ELR (cell line): ENCODE measurements at regions not wholly inside any gene's neighbourhood (a gene's known extent, or its start where the extent isn't known, plus 50 kb on each side); places are given as distances from the start of the nearest gene placed in this dataset.
"Not testable (repeated sequence)": the region's sequence is repeated elsewhere in the genome, so short reads cannot be mapped to it uniquely, and the experiment has no call there.

Experiments used
- DNase-seq: peaks from one replicate; pipeline ENCODE4 v3.0.0-alpha.2; 2015; ENCODE audit warnings: low read depth

- DNase-seq: no peak
Observed at GRCh38 chr6:53446151-53446550, 97.4 kb upstream of the ELOVL5 start.

DNA sequence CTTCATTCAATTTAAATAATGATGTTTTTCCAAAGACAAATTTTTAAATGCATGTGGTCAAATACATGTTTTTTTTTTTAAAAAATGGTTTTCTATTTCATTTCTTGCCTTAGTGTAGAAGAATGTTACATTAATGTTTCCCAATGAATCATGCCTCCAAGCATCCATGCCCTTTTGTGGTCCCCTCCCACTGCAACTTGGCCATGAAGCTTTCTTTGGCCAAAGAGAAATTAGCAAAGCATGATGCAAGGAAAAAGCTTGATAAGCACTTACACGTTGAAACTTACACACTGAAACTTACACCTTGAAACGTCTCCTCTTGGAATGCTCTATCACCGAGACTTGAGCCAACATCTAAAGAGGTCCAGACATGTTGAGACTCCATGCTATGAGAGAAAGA, 93.0 kb upstream of the ELOVL5 start:
- DNase-seq: peak; percentile 3

DNA sequence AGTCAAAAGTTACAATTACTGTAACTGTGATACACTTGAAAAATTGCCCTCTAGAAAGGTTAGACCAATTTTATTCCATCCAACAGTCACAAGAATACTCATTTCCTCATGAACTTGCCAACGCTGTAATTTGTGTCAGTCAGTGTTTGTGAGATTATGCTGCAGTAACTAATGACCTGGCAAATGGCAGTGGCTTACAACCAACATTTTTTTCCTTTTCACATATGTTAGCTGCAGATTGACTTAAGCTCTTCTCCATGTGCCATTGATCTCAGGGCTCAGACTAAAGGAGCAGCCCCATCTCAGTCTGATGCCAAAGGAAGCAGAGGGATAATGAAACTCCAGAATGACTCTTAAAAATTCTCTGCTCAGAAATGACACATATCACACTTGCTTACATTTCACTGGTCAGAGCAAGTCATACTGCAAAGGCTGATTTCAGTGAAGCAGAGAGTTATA, 92.3 kb upstream of the ELOVL5 start:
- peak; percentile 11 for DNase-seq

DNA sequence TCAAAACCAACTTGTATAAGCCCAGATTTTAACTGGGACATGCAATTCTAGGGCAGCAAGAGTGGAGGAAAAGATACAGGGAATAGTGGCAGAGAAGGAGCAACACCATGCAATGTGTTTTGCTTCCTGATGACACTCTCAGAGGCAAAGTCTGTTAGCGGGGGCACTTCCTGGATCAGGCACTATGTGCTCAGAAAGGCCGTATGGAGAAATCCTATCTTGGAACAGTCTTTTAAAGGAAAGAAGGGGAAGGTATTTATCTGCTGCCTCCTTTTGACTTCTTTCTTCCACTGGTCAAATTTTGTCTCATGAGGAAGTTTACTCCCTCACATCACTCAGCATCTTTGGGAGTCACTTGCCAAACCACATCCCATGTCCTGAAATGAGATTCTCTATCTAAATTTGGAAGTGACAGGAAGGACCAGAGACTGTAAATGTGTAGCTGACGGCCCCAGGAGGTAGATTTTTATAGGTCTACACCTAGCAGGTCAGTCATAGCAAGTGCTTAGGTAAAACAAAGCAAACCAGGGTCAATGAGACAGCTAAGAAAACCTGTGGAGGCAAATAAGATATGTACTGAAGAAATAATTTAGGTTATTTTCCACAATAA, 91.7 kb upstream of the ELOVL5 start:
- DNase-seq: no peak

- no peak for DNase-seq
Observed at GRCh38 chr6:53439556-53439955, 90.8 kb upstream of the ELOVL5 start.

DNA sequence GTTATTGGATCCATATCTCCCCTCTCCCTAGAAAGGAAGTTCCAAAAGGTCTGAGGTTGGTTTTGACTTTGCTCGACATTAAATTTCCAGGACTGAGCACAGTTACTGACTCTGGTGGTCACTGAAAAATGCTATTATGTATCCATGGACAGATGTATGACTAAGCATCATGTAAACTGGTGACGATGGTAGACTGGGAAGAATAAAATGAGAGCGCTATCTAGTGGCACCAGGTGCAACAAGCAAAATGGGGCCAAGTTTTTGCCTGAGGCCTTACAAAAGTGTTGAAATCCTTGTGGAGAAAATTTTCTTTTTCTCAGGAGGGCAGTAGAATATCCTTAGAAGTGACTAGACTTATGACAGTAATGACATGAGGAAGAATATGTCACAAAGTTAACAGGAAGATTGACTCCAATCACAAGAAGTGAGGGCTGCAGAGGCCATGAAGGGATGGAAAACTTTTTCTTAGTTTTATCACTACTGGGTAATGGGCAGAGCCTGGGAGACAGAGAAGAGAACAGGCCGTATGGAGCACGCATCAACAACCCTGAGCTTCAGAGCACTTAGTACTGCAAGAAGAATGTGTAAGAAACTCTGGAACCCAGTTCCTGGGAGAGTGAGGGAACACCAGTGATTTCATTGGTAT, 88.9 kb upstream of the ELOVL5 start:
- peak; percentile 89 for DNase-seq

DNA sequence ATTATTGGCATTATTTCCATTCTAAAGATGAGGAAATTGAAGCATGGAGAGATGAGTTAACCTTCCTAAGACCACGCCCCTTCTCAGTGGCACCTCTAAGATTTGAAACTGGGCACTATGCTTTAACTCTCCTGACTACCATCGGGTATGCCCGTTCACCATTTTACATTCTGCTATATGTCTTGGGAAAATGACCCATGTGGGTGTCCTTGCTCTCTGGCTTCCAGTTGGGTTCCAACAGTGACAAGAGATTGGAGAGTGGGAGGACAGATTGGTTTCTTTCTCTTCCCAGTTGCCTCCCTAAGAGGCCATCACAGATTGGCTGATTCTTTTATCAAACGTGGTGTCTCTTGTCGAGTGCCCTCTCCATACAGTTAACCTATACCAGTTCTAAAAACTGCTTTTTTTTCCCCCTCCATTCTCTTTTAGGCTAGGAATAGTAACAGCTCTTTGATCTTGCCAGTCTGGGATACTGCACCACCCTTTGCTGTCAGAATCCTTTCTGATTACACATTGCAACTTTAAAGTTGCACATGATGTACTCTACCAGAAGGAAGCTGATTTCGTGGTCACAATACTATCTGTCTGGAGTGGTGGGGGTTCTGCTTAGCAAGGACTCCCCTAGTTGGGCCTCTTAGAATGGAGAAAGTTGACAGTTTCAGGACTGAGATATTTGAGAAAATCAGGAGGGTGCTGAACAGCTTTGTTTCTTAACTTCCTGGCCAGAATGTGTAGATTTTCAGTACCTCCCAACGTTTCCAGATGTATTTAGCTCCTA, 88.0 kb upstream of the ELOVL5 start:
- DNase-seq: no peak

GRCh38 chr6:53433951-53434285, 85.2 kb upstream of the ELOVL5 start:
- DNase-seq: no peak

DNA sequence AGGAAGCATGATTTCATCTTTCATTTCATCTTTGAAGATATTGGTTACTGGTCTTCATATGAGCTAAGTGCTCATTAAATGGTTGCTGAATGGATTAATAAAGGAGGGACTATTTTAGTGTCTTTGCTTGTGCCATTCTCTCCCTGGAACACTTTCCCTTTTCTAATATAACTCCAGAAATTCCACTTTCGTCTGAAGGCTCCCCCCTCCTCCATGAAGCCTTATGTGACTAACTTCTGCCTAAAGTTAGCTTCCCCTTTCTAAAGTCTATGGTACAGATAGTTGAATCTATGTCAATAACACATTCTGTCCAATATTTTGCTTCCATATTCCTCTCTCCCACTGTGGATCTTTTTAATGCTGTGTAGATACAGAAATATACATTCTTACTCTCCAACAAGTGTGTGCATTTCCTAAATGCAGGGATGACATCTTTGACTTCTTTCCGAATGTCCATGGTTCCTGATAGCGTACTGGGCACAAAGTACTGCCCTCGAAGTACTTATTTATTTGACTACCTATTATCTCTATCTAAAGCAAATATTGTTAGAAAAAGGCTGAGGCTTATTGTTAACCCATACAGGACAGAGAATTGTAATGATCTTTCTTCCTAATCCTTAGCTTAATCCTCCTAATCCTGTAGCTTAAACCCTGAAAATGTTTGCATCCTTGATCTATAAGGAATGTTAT, 84.7 kb upstream of the ELOVL5 start:
- DNase-seq: no peak

GRCh38 chr6:53432318-53433161, 83.8 kb upstream of the ELOVL5 start:
- DNase-seq: peak; percentile 55

GRCh38 chr6:53431704-53432103, 83.0 kb upstream of the ELOVL5 start:
- DNase-seq: no peak

GRCh38 chr6:53429401-53429800, 80.7 kb upstream of the ELOVL5 start:
- DNase-seq: no peak

- DNase-seq: no peak
Observed at GRCh38 chr6:53428886-53429285, 80.1 kb upstream of the ELOVL5 start.

GRCh38 chr6:53426667-53427270, 78.0 kb upstream of the ELOVL5 start:
- DNase-seq: no peak

- DNase-seq: no peak
Observed at GRCh38 chr6:53426117-53426516, 77.4 kb upstream of the ELOVL5 start.

- no peak for DNase-seq
Observed at GRCh38 chr6:53424976-53425718, 76.4 kb upstream of the ELOVL5 start.

DNA sequence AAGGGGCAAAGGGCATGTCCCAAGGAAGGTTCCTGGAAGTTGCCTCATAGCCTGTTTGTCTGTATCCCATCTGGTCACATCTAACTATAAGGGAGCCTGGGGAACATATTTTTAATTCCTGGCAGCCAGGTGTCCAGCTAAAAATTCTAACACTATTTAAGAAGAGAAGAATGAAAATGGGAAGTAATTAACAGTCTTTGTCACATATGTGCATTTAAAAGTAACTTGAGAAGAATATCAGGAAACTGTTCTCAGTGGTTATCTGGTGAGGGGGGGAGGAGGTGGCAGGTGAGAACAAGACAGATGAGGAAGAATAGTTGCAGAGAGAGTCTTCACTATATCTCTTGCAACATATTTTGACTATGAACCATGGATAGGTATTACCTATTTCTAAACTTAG, 75.5 kb upstream of the ELOVL5 start:
- DNase-seq: no peak

DNA sequence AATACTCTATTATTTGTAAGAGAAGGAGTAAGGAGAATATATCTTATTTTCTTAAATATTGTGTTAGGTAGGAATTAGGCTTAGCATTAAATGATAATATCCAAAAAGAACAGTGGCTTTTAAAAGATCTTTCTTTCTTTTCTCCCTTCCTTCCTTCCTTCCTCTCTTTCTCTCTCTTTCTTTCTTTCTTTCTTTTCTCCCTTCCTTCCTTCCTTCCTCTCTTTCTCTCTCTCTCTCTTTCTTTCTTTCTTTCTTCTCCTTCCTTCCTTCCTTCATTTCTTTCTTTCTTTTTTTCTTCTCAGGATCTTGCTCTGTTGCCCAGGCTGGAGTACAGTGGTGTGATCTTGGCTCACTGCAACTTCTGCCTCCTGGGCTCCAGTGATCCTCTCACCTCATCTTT, 74.8 kb upstream of the ELOVL5 start:
- not testable (repeated sequence) for DNase-seq

DNA sequence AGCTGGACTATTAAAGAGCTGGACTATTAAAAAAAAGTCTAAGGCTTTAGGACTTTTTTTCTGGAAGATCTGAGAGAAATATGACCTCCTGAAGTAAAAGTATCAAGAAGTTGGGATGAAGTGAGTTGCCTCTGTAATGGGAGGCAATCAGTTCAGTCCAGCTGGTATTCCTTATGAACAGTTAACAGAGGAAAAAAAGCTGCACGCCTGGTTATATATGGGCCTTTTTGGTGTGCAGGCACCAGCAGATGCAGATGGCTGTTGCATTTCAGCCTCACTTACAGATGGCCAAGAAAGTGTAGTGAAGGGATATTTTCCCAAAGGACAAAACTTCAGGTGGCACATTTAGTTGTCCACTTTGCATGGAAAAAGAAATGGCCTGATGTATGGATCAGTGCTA, 70.3 kb upstream of the ELOVL5 start:
- no peak for DNase-seq

- no peak for DNase-seq
Observed at GRCh38 chr6:53418288-53418687, 69.5 kb upstream of the ELOVL5 start.

GRCh38 chr6:53417141-53417540, 68.4 kb upstream of the ELOVL5 start:
- DNase-seq: no peak
